HCT116 (cell line): ENCODE measurements at regions not wholly inside any gene's neighbourhood (a gene's known extent, or its start where the extent isn't known, plus 50 kb on each side); places are given as distances from the start of the nearest gene placed in this dataset.
"Not testable (repeated sequence)": the region's sequence is repeated elsewhere in the genome, so short reads cannot be mapped to it uniquely, and the experiment has no call there.

Experiments used
- CBX3 ChIP-seq: IDR thresholded peaks from 2 replicates; pipeline ENCODE4 v1.6.1; 2012; ENCODE audit warnings: low read depth
- POLR2A ChIP-seq: IDR thresholded peaks from 2 replicates; pipeline ENCODE4 v1.7.0; 2011; ENCODE audit warnings: borderline replicate concordance; ENCODE audit not compliant: insufficient read depth, insufficient read length; ENCODE audit errors: extremely low read depth
- POLR2AphosphoS5 ChIP-seq: IDR thresholded peaks from 2 replicates; pipeline ENCODE4 v1.6.1; 2011; ENCODE audit warnings: mild to moderate bottlenecking, low read depth, low read length, moderate library complexity
- RAD21 ChIP-seq: IDR thresholded peaks from 2 replicates; pipeline ENCODE4 v1.6.1; 2012; ENCODE audit warnings: low read depth, mild to moderate bottlenecking
- ZBTB33 ChIP-seq: IDR thresholded peaks from 2 replicates; pipeline ENCODE4 v1.6.1; 2011; ENCODE audit warnings: mild to moderate bottlenecking, low read length, moderate library complexity; ENCODE audit not compliant: insufficient replicate concordance; ENCODE audit errors: extremely low read depth
- ZNF274 ChIP-seq: fragments of 200-500 bp; sonication (Bioruptor generic); IDR thresholded peaks from 2 replicates; pipeline ENCODE4 v1.6.1; 2014; ENCODE audit warnings: mild to moderate bottlenecking, low read depth, low read length, inconsistent platforms
- TF ChIP-seq, protein P1 (sequence below), 3 experiments: fragments of 200-600 bp in 1 of 3; sonication (generic) in 1 of 3; IDR thresholded peaks in 2 of 3; conservative IDR thresholded peaks in 1 of 3; 2 replicates each; pipeline ENCODE4 v1.5.1; 2012 to 2017; ENCODE audit warnings: low read depth in 2 of 3, low read length in 2 of 3, antibody characterized with exemption in 1 of 3, borderline replicate concordance in 1 of 3, control low read depth in 1 of 3, mild to moderate bottlenecking in 1 of 3, mixed read lengths in 1 of 3, mixed run types in 1 of 3, moderate library complexity in 1 of 3; ENCODE audit not compliant: insufficient read depth in 1 of 3

DNA sequence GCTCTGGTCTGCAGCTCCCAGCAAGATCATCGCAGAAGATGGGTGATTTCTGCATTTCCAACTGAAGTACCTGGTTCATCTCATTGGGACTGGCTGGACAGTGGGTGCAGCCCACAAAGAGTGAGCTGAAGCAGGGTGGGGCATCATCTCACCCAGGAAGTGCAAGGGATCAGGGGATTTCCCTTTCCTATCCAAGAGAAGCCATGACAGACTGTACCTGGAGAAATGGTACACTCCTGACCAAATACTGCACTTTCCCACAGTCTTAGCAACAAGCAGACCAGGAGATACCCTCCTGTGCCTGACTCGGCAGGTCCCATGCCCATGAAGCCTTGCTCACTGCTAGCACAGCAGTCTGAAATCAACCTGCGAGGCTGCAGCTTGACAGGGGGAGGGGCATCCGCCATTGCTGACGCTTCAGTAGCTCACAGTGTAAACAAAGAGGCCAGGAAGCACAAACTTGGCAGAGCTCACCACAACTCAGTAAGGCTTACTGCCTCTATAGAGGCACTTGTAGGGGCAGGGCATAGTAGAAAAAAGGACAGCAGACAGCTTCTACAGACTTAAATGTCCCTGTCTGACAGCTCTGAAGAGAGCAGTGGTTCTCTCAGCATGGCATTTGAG lies 60.5 kb downstream of the AREG start:
- TF ChIP-seq, protein P1, sequence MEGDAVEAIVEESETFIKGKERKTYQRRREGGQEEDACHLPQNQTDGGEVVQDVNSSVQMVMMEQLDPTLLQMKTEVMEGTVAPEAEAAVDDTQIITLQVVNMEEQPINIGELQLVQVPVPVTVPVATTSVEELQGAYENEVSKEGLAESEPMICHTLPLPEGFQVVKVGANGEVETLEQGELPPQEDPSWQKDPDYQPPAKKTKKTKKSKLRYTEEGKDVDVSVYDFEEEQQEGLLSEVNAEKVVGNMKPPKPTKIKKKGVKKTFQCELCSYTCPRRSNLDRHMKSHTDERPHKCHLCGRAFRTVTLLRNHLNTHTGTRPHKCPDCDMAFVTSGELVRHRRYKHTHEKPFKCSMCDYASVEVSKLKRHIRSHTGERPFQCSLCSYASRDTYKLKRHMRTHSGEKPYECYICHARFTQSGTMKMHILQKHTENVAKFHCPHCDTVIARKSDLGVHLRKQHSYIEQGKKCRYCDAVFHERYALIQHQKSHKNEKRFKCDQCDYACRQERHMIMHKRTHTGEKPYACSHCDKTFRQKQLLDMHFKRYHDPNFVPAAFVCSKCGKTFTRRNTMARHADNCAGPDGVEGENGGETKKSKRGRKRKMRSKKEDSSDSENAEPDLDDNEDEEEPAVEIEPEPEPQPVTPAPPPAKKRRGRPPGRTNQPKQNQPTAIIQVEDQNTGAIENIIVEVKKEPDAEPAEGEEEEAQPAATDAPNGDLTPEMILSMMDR (IDR thresholded peaks at IDR 0.05 in 2 of 3, conservative IDR thresholded peaks at IDR 0.05 in 1 of 3; ENCODE audit: borderline replicate concordance in 1 of 3, insufficient read depth in 1 of 3, low read depth in 2 of 3, low read length in 2 of 3): not testable (repeated sequence)
- TF ChIP-seq RAD21, POLR2A, POLR2AphosphoS5, ZBTB33, ZNF274, CBX3: not testable (repeated sequence)
